H1 (cell line): ENCODE measurements at regions not wholly inside any gene's neighbourhood (a gene's known extent, or its start where the extent isn't known, plus 50 kb on each side); places are given as distances from the start of the nearest gene placed in this dataset.

ENCODE experiments used
- CTCF ChIA-PET: fragments of 300-600 bp; sonication (Branson Sonifier 250); formaldehyde crosslinking; loops from one replicate; lab custom pipeline; 2021; ENCODE audit not compliant: partially characterized antibody; lab: Charles Lee
- POLR2A ChIA-PET: fragments of 300-600 bp; sonication (Branson Sonifier 250); formaldehyde crosslinking; loops from one replicate; lab custom pipeline; 2021; ENCODE audit warnings: inconsistent platforms; ENCODE audit not compliant: partially characterized antibody; lab: Charles Lee
- DNase-seq, 2 experiments: peaks; one replicate each; pipeline versions ENCODE4 v3.0.0 to v3.0.0-alpha.2; 2010 to 2022; ENCODE audit warnings: low spot score in 2 of 2, low read depth in 1 of 2, mixed read lengths in 1 of 2
- FAIRE-seq: peaks from 2 replicates; lab custom pipeline; 2011; peaks lifted over from hg19 to GRCh38; lab: Jason Lieb, UNC
- H2AFZ ChIP-seq: 2 replicates; pipeline ENCODE4 v1.8.1; 2012; ENCODE audit warnings: low read length, inconsistent platforms
- H2AK5ac ChIP-seq: 2 replicates; pipeline ENCODE4 v1.6.1; 2013; ENCODE audit warnings: low read depth, low read length
- H2BK120ac ChIP-seq: replicated peaks from 2 replicates; pipeline ENCODE3; 2013; ENCODE audit warnings: low read depth, low read length, inconsistent platforms
- H2BK12ac ChIP-seq: 2 replicates; pipeline ENCODE4 v1.6.1; 2013; ENCODE audit warnings: low read depth, low read length
- H2BK15ac ChIP-seq: 2 replicates; pipeline ENCODE4 v1.6.1; 2013; ENCODE audit warnings: low read length
- H2BK20ac ChIP-seq: 2 replicates; pipeline ENCODE4 v1.6.1; 2013; ENCODE audit warnings: low read length
- H2BK5ac ChIP-seq: 2 replicates; pipeline ENCODE4 v1.6.1; 2013; ENCODE audit warnings: low read depth, low read length
- H3K14ac ChIP-seq: 2 replicates; pipeline ENCODE4 v1.6.1; 2013; ENCODE audit warnings: inconsistent platforms; ENCODE audit not compliant: insufficient read length
- H3K18ac ChIP-seq: 2 replicates; pipeline ENCODE4 v1.6.1; 2013; ENCODE audit warnings: low read length; ENCODE audit errors: extremely low read depth
- H3K23ac ChIP-seq: 2 replicates; pipeline ENCODE4 v1.6.1; 2013; ENCODE audit warnings: inconsistent platforms; ENCODE audit not compliant: insufficient read length
- H3K23me2 ChIP-seq: 2 replicates; pipeline ENCODE4 v1.6.1; 2013; ENCODE audit warnings: low read depth, low read length
- H3K27ac ChIP-seq: 2 replicates; pipeline ENCODE4 v1.6.1; 2011; ENCODE audit warnings: low read depth, low read length, inconsistent platforms
- H3K27me3 ChIP-seq, 4 experiments: replicated peaks in 1 of 4; 1 replicate in 1 of 4; 2 replicates in 3 of 4; pipeline versions ENCODE4 v1.6.1 to v1.8.1; 2011 to 2013; ENCODE audit warnings: low read length in 3 of 4, mild to moderate bottlenecking in 3 of 4, inconsistent platforms in 2 of 4, mixed read lengths in 2 of 4, moderate library complexity in 1 of 4; ENCODE audit not compliant: control insufficient read depth in 3 of 4, insufficient read depth in 3 of 4; ENCODE audit errors: extremely low read depth in 1 of 4
- H3K36me3 ChIP-seq, 4 experiments: 2 replicates each; pipeline versions ENCODE4 v1.6.1 to v1.8.1; 2011 to 2013; ENCODE audit warnings: mild to moderate bottlenecking in 4 of 4, low read length in 3 of 4, moderate library complexity in 2 of 4, control low read depth in 1 of 4, inconsistent platforms in 1 of 4; ENCODE audit not compliant: insufficient read depth in 4 of 4, control insufficient read depth in 2 of 4
- H3K4ac ChIP-seq: replicated peaks from 2 replicates; pipeline ENCODE3; 2013; ENCODE audit warnings: low read length, low read depth, mixed read lengths, inconsistent platforms; ENCODE audit not compliant: insufficient read length
- H3K4me1 ChIP-seq, 4 experiments: replicated peaks in 1 of 4; 1 replicate in 1 of 4; 2 replicates in 3 of 4; pipeline versions ENCODE4 v1.6.1 to v1.8.1; 2011 to 2013; ENCODE audit warnings: low read length in 3 of 4, inconsistent platforms in 2 of 4, mixed read lengths in 1 of 4; ENCODE audit not compliant: insufficient read depth in 4 of 4, control insufficient read depth in 3 of 4
- H3K4me2 ChIP-seq, 2 experiments: 2 replicates each; pipeline versions ENCODE4 v1.6.1 to v1.8.1; 2011 to 2013; ENCODE audit warnings: low read depth in 2 of 2, low read length in 2 of 2, control low read depth in 1 of 2, inconsistent platforms in 1 of 2, mild to moderate bottlenecking in 1 of 2; ENCODE audit not compliant: insufficient read depth in 1 of 2
- H3K4me3 ChIP-seq, 4 experiments: fragments of 200-600, 300-600 bp in 1 of 4; sonication (generic), shearing (Covaris generic), sonication (Bioruptor Twin) in 1 of 4; 2 replicates each; pipeline versions ENCODE4 v1.5.1 to v1.8.1; 2011 to 2016; ENCODE audit warnings: low read length in 4 of 4, low read depth in 3 of 4, control low read depth in 2 of 4, inconsistent platforms in 2 of 4, mild to moderate bottlenecking in 2 of 4, mixed read lengths in 1 of 4, moderate library complexity in 1 of 4; ENCODE audit not compliant: insufficient read depth in 2 of 4; ENCODE audit errors: extremely low read depth in 1 of 4
- H3K56ac ChIP-seq: replicated peaks from 2 replicates; pipeline ENCODE3; 2013; ENCODE audit warnings: low read depth, mild to moderate bottlenecking, mixed read lengths, low read length, inconsistent platforms; ENCODE audit not compliant: insufficient read length
- H3K79me1 ChIP-seq: 2 replicates; pipeline ENCODE4 v1.6.1; 2013; ENCODE audit warnings: low read depth, low read length, control low read depth
- H3K79me2 ChIP-seq, 2 experiments: 2 replicates each; pipeline versions ENCODE4 v1.6.1 to v1.8.1; 2012 to 2013; ENCODE audit warnings: low read length in 2 of 2, mild to moderate bottlenecking in 2 of 2, inconsistent platforms in 1 of 2; ENCODE audit not compliant: insufficient read depth in 2 of 2, control insufficient read depth in 1 of 2
- H3K9ac ChIP-seq, 4 experiments: replicated peaks in 1 of 4; 1 replicate in 1 of 4; 2 replicates in 3 of 4; pipeline versions ENCODE4 v1.6.1 to v1.8.1; 2011 to 2013; ENCODE audit warnings: low read depth in 3 of 4, low read length in 3 of 4, control low read depth in 2 of 4, mild to moderate bottlenecking in 2 of 4, moderate library complexity in 2 of 4, inconsistent platforms in 1 of 4; ENCODE audit errors: extremely low read depth in 1 of 4
- H3K9me3 ChIP-seq, 2 experiments: 2 replicates each; pipeline versions ENCODE4 v1.6.1 to v1.8.1; 2012 to 2013; ENCODE audit warnings: mild to moderate bottlenecking in 2 of 2, moderate library complexity in 2 of 2, control low read depth in 1 of 2, inconsistent platforms in 1 of 2, low read depth in 1 of 2, low read length in 1 of 2, mixed read lengths in 1 of 2; ENCODE audit not compliant: insufficient read depth in 2 of 2
- H4K20me1 ChIP-seq, 2 experiments: replicated peaks in 1 of 2; 2 replicates each; pipeline versions ENCODE3 to v1.8.1; 2011 to 2013; ENCODE audit warnings: inconsistent platforms in 2 of 2, low read length in 2 of 2, mild to moderate bottlenecking in 1 of 2; ENCODE audit not compliant: insufficient read depth in 2 of 2, control insufficient read depth in 1 of 2
- H4K5ac ChIP-seq: 2 replicates; pipeline ENCODE4 v1.6.1; 2013; ENCODE audit warnings: low read length, low read depth, mixed read lengths, inconsistent platforms; ENCODE audit not compliant: insufficient read length
- H4K8ac ChIP-seq: 2 replicates; pipeline ENCODE4 v1.8.0; 2013; ENCODE audit warnings: mild to moderate bottlenecking, moderate library complexity, low read length, inconsistent platforms; ENCODE audit not compliant: insufficient read depth; ENCODE audit errors: extremely low read depth
- H4K91ac ChIP-seq: replicated peaks from 2 replicates; pipeline ENCODE3; 2013; ENCODE audit warnings: low read length, mixed read lengths, inconsistent platforms; ENCODE audit not compliant: insufficient read length
- CBX8 ChIP-seq: fragments of 300-800, 300-1000 bp; sonication (generic); IDR thresholded peaks from 2 replicates; pipeline ENCODE4 v1.7.1; 2016; ENCODE audit warnings: low read depth, low read length, borderline replicate concordance
- GABPA ChIP-seq: IDR thresholded peaks from 2 replicates; pipeline ENCODE4 v1.6.1; 2011; ENCODE audit warnings: mild to moderate bottlenecking, low read length, moderate library complexity, borderline replicate concordance; ENCODE audit not compliant: insufficient read depth
- HDAC6 ChIP-seq: IDR thresholded peaks from one replicate; pipeline ENCODE4 v1.7.1; 2012; ENCODE audit warnings: low read depth, mild to moderate bottlenecking, inconsistent platforms, low read length, moderate library complexity
- MAX ChIP-seq: IDR thresholded peaks from 2 replicates; pipeline ENCODE4 v1.6.1; 2012; ENCODE audit warnings: inconsistent platforms
- POU5F1 ChIP-seq: IDR thresholded peaks from 2 replicates; pipeline ENCODE4 v1.6.1; 2011; ENCODE audit warnings: low read depth, mild to moderate bottlenecking, low read length, moderate library complexity
- TEAD4 ChIP-seq: IDR thresholded peaks from 2 replicates; pipeline ENCODE4 v1.6.1; 2012; ENCODE audit warnings: low read depth, low read length, inconsistent platforms, mixed read lengths

- Histone ChIP-seq H2BK15ac (no peak overlapping the region), H3K79me1 (no peaks in the 10 kb centered on the region), H4K20me1 (no peaks in the 10 kb centered on the region), H2AFZ (no peak overlapping the region), H3K9me3 (peaks cover 0 to 7% of the 10 kb centered on the region in 2 experiments; a peak in 1 of 4 replicates), H3K4me1 (no peaks in the 10 kb centered on the region), H2AK5ac (no peak overlapping the region), H2BK5ac (no peak overlapping the region), H2BK12ac (no peak overlapping the region), H3K14ac (no peak overlapping the region), H4K8ac (no peak overlapping the region), H4K91ac (no peak overlapping the region), H3K18ac (no peak overlapping the region), H3K9ac (no peak overlapping the region), H3K4me3 (no peak overlapping the region), H2BK120ac (no peak overlapping the region), H3K23ac (no peak overlapping the region), H3K4ac (no peak overlapping the region), H3K4me2 (no peak overlapping the region), H3K27me3 (peaks cover 0 to 1% (median 0%) of the 10 kb centered on the region in 4 experiments; a peak in 1 of 7 replicates), H2BK20ac (no peak overlapping the region), H3K79me2 (no peaks in the 10 kb centered on the region), H3K56ac (no peak overlapping the region), H3K23me2 (no peaks in the 10 kb centered on the region)
- DNase-seq, result no peak
- POLR2A ChIA-PET, result no interaction called here
- CTCF ChIA-PET, result no interaction called here
- no peak for FAIRE-seq
- no peak for TF ChIP-seq GABPA
- no peak for TF ChIP-seq HDAC6
- no peak for TF ChIP-seq MAX
- TF ChIP-seq POU5F1, result no peak
- no peak for TF ChIP-seq TEAD4
- TF ChIP-seq CBX8, result no peak
- TF ChIP-seq, all 59 proteins: peak for 0
- Histone ChIP-seq H3K36me3 (no peaks in the 10 kb centered on the region), H3K27ac (no peak overlapping the region), H4K5ac (no peak overlapping the region)
Measured at GRCh38 chr12:47337581-47337980, 257.8 kb upstream of the AMIGO2 start.
